ENCODE measurements at regions not wholly inside any gene's neighbourhood (a gene's known extent, or its start where the extent isn't known, plus 50 kb on each side); places are given as distances from the start of the nearest gene placed in this dataset.

DNA sequence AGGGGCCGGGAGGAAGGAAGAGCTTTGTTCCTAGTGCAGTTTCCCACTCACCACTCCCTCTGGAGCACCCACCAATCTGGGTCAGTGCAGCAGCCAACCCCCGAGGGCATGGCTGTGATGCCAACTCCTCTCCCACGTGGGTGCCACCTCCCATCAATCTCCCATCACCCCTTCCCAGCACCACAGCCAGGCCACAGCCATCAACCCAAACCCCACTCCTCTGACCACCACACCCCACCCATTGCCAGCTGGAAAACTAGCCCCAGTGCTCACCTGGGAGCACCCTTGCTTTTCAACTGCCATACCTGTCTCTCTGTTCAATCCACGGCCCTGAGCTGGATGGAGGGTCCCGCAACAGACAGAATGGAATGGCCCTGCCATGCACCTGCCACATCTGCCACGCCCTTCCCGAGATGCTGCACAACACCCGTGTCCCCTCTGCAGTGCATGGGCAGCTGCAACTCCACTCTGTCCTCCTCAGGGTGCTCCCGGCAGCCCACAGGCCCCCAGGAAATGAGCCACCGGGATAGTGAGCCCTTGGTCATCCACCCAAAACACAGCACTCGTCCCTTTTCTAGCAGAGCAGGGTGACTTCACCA, 112.4 kb upstream of the ID2 start:
- WGBS: 90% methylated on average over 11 of the region's 11 CpGs
- TF ChIP-seq FOXA1 (IDR thresholded peaks at IDR 0.05) (no peak), YY1 (IDR thresholded peaks at IDR 0.05) (no peak), GABPA (IDR thresholded peaks at IDR 0.05 in 1 of 2, conservative IDR thresholded peaks at IDR 0.05 in 1 of 2) (no peak), MAX (IDR thresholded peaks at IDR 0.05) (no peak), EGR1 (IDR thresholded peaks at IDR 0.05; ENCODE audit: low read depth in 2 of 2) (no peak), REST (IDR thresholded peaks at IDR 0.05) (no peak), TAF1 (conservative IDR thresholded peaks at IDR 0.05) (no peak), RXRA (IDR thresholded peaks at IDR 0.05) (no peak), RAD21 (IDR thresholded peaks at IDR 0.05) (no peak), CTCF (IDR thresholded peaks at IDR 0.05; ENCODE audit: low read depth, low read length, missing input control) (no peak), SP1 (IDR thresholded peaks at IDR 0.05) (no peak), HNF4A (conservative IDR thresholded peaks at IDR 0.05) (no peak), FOXA2 (IDR thresholded peaks at IDR 0.05) (no peak), NR2F2 (IDR thresholded peaks at IDR 0.05) (no peak), HNF4G (IDR thresholded peaks at IDR 0.05) (no peak)
- Histone ChIP-seq H3K27me3 (ENCODE audit: control insufficient read depth in 4 of 4, insufficient read depth in 4 of 4, low read length in 3 of 4) (no peaks in the 10 kb centered on the region), H3K4me3 (ENCODE audit: low read depth in 1 of 3, low read length in 3 of 3) (no peak overlapping the region), H3K9me3 (ENCODE audit: control insufficient read depth in 4 of 4, low read length in 3 of 4) (no peaks in the 10 kb centered on the region), H3K27ac (ENCODE audit: low read depth in 1 of 2, low read length in 2 of 2) (no peak overlapping the region), H3K4me1 (ENCODE audit: control insufficient read depth in 4 of 4, insufficient read depth in 4 of 4, low read length in 3 of 4) (no peaks in the 10 kb centered on the region), H3K36me3 (ENCODE audit: control insufficient read depth in 4 of 4, insufficient read depth in 3 of 4, low read depth in 1 of 4, low read length in 3 of 4) (no peaks in the 10 kb centered on the region), H3K9ac (ENCODE audit: low read depth in 1 of 2, low read length in 2 of 2) (no peak overlapping the region)
- DNase-seq (ENCODE audit: low spot score): no peak

GRCh38 chr2:8570637-8571036, 111.2 kb upstream of the ID2 start:
- Histone ChIP-seq H3K4me3 (ENCODE audit: low read depth in 1 of 3, low read length in 3 of 3) (no peak overlapping the region), H3K27ac (ENCODE audit: low read depth in 1 of 2, low read length in 2 of 2) (no peak overlapping the region), H3K9me3 (ENCODE audit: control insufficient read depth in 4 of 4, low read length in 3 of 4) (no peaks in the 10 kb centered on the region), H3K36me3 (ENCODE audit: control insufficient read depth in 4 of 4, insufficient read depth in 3 of 4, low read depth in 1 of 4, low read length in 3 of 4) (no peaks in the 10 kb centered on the region), H3K4me1 (ENCODE audit: control insufficient read depth in 4 of 4, insufficient read depth in 4 of 4, low read length in 3 of 4) (peaks cover 0 to 7% (median 0%) of the 10 kb centered on the region in 4 donors), H3K9ac (ENCODE audit: low read depth in 1 of 2, low read length in 2 of 2) (no peak overlapping the region), H3K27me3 (ENCODE audit: control insufficient read depth in 4 of 4, insufficient read depth in 4 of 4, low read length in 3 of 4) (no peaks in the 10 kb centered on the region)
- WGBS: 98% methylated on average over 14 of the region's 14 CpGs
- DNase-seq (ENCODE audit: low spot score): no peak
- no peak for TF ChIP-seq YY1 (IDR thresholded peaks at IDR 0.05)
- no peak for TF ChIP-seq HNF4A (conservative IDR thresholded peaks at IDR 0.05)
- no peak for TF ChIP-seq CTCF (IDR thresholded peaks at IDR 0.05; ENCODE audit: low read depth, low read length, missing input control)
- no peak for TF ChIP-seq FOXA2 (IDR thresholded peaks at IDR 0.05)
- TF ChIP-seq RAD21 (IDR thresholded peaks at IDR 0.05): no peak
- no peak for TF ChIP-seq JUND (IDR thresholded peaks at IDR 0.05)
- TF ChIP-seq FOXA1 (IDR thresholded peaks at IDR 0.05): no peak
- no peak for TF ChIP-seq MAX (IDR thresholded peaks at IDR 0.05)
- TF ChIP-seq GABPA (IDR thresholded peaks at IDR 0.05 in 1 of 2, conservative IDR thresholded peaks at IDR 0.05 in 1 of 2): no peak
- TF ChIP-seq TAF1 (conservative IDR thresholded peaks at IDR 0.05): no peak
- no peak for TF ChIP-seq NR2F2 (IDR thresholded peaks at IDR 0.05)
- no peak for TF ChIP-seq SP1 (IDR thresholded peaks at IDR 0.05)
- TF ChIP-seq ZBTB33 (IDR thresholded peaks at IDR 0.05): no peak
- TF ChIP-seq EGR1 (IDR thresholded peaks at IDR 0.05; ENCODE audit: low read depth in 2 of 2): no peak
- TF ChIP-seq REST (IDR thresholded peaks at IDR 0.05): no peak
